K562 (cell line): ENCODE measurements at regions not wholly inside any gene's neighbourhood (a gene's known extent, or its start where the extent isn't known, plus 50 kb on each side); places are given as distances from the start of the nearest gene placed in this dataset.

Experiments used
- ATAC-seq: fragments of 200-7000 bp; cut with Tn5 transposase; 3 replicates; pipeline ENCODE4 v1.9.1; 2020; ENCODE audit warnings: moderate library complexity
- BruUV-seq: library from RNA; stranded (reverse); fragments of 400-500 nt; replicated peaks from 2 replicates; lab custom pipeline; 2021; lab: Mats Ljungman, UMichigan
- CTCF ChIA-PET: fragments of 300-600 bp; formaldehyde crosslinking; extraction: SDS; loops from one replicate; lab custom pipeline; 2021; ENCODE audit warnings: low intra/inter-chr PET ratio; lab: Yijun Ruan, JAX
- POLR2A ChIA-PET: fragments of 300-600, 350-650 bp; sonication (Branson Sonifier 250); formaldehyde crosslinking; extraction: SDS; loops from one replicate; lab custom pipeline; 2021; ENCODE audit warnings: antibody characterized with exemption, inconsistent platforms; lab: Yijun Ruan, JAX
- DNase-seq, 4 experiments: peaks; one replicate each; pipeline versions ENCODE4 v3.0.0 to v3.0.0-alpha.2; 2011 to 2018; ENCODE audit warnings: low spot score in 3 of 4, mixed read lengths in 3 of 4; ENCODE audit errors: extremely low read depth in 1 of 4
- FAIRE-seq: peaks from 2 replicates; lab custom pipeline; 2011; peaks lifted over from hg19 to GRCh38; lab: Jason Lieb, UNC
- H2AFZ ChIP-seq: 2 replicates; pipeline ENCODE4 v1.6.0; 2011; ENCODE audit warnings: low read depth, low read length, control low read depth, inconsistent platforms
- H3K27ac ChIP-seq: fragments of 200-600 bp; 3 replicates; pipeline ENCODE4 v1.8.0; 2011; ENCODE audit warnings: low read depth, mild to moderate bottlenecking, control low read depth, inconsistent platforms, low read length, moderate library complexity, mixed read lengths; ENCODE audit errors: extremely low read depth
- H3K27me3 ChIP-seq, 2 experiments: fragments of 300-600 bp in 1 of 2; 2 replicates in 1 of 2; 3 replicates in 1 of 2; pipeline versions ENCODE4 v1.6.0 to v1.8.0; 2011; ENCODE audit warnings: inconsistent platforms in 2 of 2, low read length in 2 of 2, mild to moderate bottlenecking in 1 of 2, mixed read lengths in 1 of 2, moderate library complexity in 1 of 2; ENCODE audit not compliant: control insufficient read depth in 2 of 2, insufficient read depth in 2 of 2
- H3K36me3 ChIP-seq: fragments of 300-600 bp; 3 replicates; pipeline ENCODE4 v1.8.0; 2011; ENCODE audit warnings: mild to moderate bottlenecking, low read length, inconsistent platforms; ENCODE audit not compliant: control insufficient read depth, insufficient read depth
- H3K4me1 ChIP-seq, 2 experiments: fragments of 200-600 bp in 1 of 2; replicated peaks in 1 of 2; 2 replicates in 1 of 2; 3 replicates in 1 of 2; pipeline versions ENCODE4 v1.5.1 to v1.8.0; 2011; ENCODE audit warnings: inconsistent platforms in 2 of 2, low read length in 2 of 2, mild to moderate bottlenecking in 1 of 2, mixed read lengths in 1 of 2, moderate library complexity in 1 of 2; ENCODE audit not compliant: control insufficient read depth in 2 of 2, insufficient read depth in 2 of 2
- H3K4me2 ChIP-seq: 2 replicates; pipeline ENCODE4 v1.6.1; 2011; ENCODE audit warnings: low read length, control low read depth, inconsistent platforms, mixed read lengths; ENCODE audit not compliant: insufficient read depth
- H3K4me3 ChIP-seq: fragments of 200-600 bp; sonication (generic), shearing (Covaris generic); 2 replicates; pipeline ENCODE4 v1.5.1; 2016; ENCODE audit warnings: control low read depth, inconsistent platforms
- H3K79me2 ChIP-seq: fragments of 200-600 bp; 3 replicates; pipeline ENCODE4 v1.8.0; 2011; ENCODE audit warnings: low read length, inconsistent platforms; ENCODE audit not compliant: control insufficient read depth, insufficient read depth
- H3K9ac ChIP-seq, 2 experiments: 2 replicates each; pipeline versions ENCODE4 v1.6.0 to v1.6.1; 2011; ENCODE audit warnings: low read depth in 2 of 2, low read length in 2 of 2, control low read depth in 1 of 2, inconsistent platforms in 1 of 2, mild to moderate bottlenecking in 1 of 2, mixed read lengths in 1 of 2; ENCODE audit not compliant: insufficient read depth in 1 of 2
- H3K9me1 ChIP-seq: one replicate; pipeline ENCODE4 v1.6.0; 2011; ENCODE audit warnings: inconsistent platforms, mild to moderate bottlenecking, low read length, moderate library complexity; ENCODE audit not compliant: control insufficient read depth, insufficient read depth
- H3K9me3 ChIP-seq: replicated peaks from 2 replicates; pipeline ENCODE4 v1.5.1; 2011; ENCODE audit warnings: low read depth, low read length, inconsistent platforms; ENCODE audit not compliant: control insufficient read depth, insufficient read depth
- H4K20me1 ChIP-seq: replicated peaks from 2 replicates; pipeline ENCODE4 v1.6.1; 2011; ENCODE audit warnings: low read length, inconsistent platforms, mixed read lengths; ENCODE audit not compliant: control insufficient read depth, insufficient read depth
- ASH1L ChIP-seq: fragments of 450-650 bp; IDR thresholded peaks from 2 replicates; pipeline ENCODE4 v1.6.1; 2018; ENCODE audit warnings: borderline replicate concordance, mild to moderate bottlenecking, low read depth; ENCODE audit not compliant: partially characterized antibody
- CBX3 ChIP-seq, 2 experiments: IDR thresholded peaks; 1 replicate in 1 of 2; 2 replicates in 1 of 2; pipeline ENCODE4 v1.6.1; 2012; ENCODE audit warnings: inconsistent platforms in 2 of 2, low read length in 2 of 2, borderline replicate concordance in 1 of 2, control low read depth in 1 of 2
- CBX8 ChIP-seq: fragments of 200-600 bp; sonication (generic); IDR thresholded peaks from 2 replicates; pipeline ENCODE4 v1.6.1; 2012; ENCODE audit warnings: borderline replicate concordance, mixed run types, low read depth, mild to moderate bottlenecking, moderate library complexity, mixed read lengths, low read length, control low read depth, inconsistent platforms; ENCODE audit not compliant: poor library complexity, severe bottlenecking; ENCODE audit errors: extremely low read depth
- HDAC8 ChIP-seq: fragments of 450-650 bp; IDR thresholded peaks from 2 replicates; pipeline ENCODE4 v1.6.1; 2016; ENCODE audit warnings: mild to moderate bottlenecking, missing genetic modification characterization, moderate library complexity, missing compliant biosample characterization
- KAT8 ChIP-seq: fragments of 450-650 bp; IDR thresholded peaks from 2 replicates; pipeline ENCODE4 v1.6.1; 2016; ENCODE audit warnings: low read depth, mild to moderate bottlenecking
- MTA1 ChIP-seq: fragments of 450-650 bp; IDR thresholded peaks from 2 replicates; pipeline ENCODE4 v1.6.1; 2017; ENCODE audit warnings: borderline replicate concordance
- PRMT5 ChIP-seq: sonication (generic); formaldehyde crosslinking; IDR thresholded peaks from 2 replicates; pipeline ENCODE4 v1.5.0; 2020; ENCODE audit warnings: missing genetic modification reagents
- PRPF4 ChIP-seq: fragments of 200-400 bp; formaldehyde crosslinking; IDR thresholded peaks from one replicate; pipeline ENCODE4 v1.6.1; 2017; ENCODE audit warnings: low read length, low read depth, mild to moderate bottlenecking; ENCODE audit not compliant: insufficient read depth, poor library complexity, severe bottlenecking
- PTBP1 ChIP-seq: fragments of 200-400 bp; formaldehyde crosslinking; IDR thresholded peaks from 2 replicates; pipeline ENCODE4 v1.6.1; 2017; ENCODE audit warnings: low read depth, low read length
- RBM17 ChIP-seq: fragments of 200-400 bp; formaldehyde crosslinking; IDR thresholded peaks from 2 replicates; pipeline ENCODE4 v1.6.1; 2017; ENCODE audit warnings: low read depth, mild to moderate bottlenecking, low read length, borderline replicate concordance
- RBM22 ChIP-seq: fragments of 200-400 bp; formaldehyde crosslinking; IDR thresholded peaks from 2 replicates; pipeline ENCODE4 v1.6.1; 2018; ENCODE audit warnings: low read length, low read depth; ENCODE audit not compliant: poor library complexity, severe bottlenecking
- RCOR1 ChIP-seq, 2 experiments: IDR thresholded peaks; 2 replicates each; pipeline ENCODE4 v1.6.1; 2012; ENCODE audit warnings: low read depth in 2 of 2, low read length in 2 of 2, borderline replicate concordance in 1 of 2, improper control_type of control experiment in 1 of 2
- ZNF586 ChIP-seq: fragments of 450-650 bp; formaldehyde crosslinking; conservative IDR thresholded peaks from 2 replicates; pipeline ENCODE4 v1.4.0; 2020; ENCODE audit warnings: mild to moderate bottlenecking, moderate library complexity
- in situ Hi-C: fragments of 300-500 bp; cut with MboI; formaldehyde crosslinking; loops from 4 replicates; pipeline ENCODE4 v1.15.0; 2018; ENCODE audit warnings: inconsistent platforms, mixed read lengths
- intact Hi-C: fragments of 100-400 bp; cut with micrococcal nuclease; formaldehyde crosslinking; loops from 2 replicates; pipeline ENCODE4 v1.14.2; 2022
- TF ChIP-seq, protein P1 (sequence below): fragments of 250-450 bp; sonication (Bioruptor Pico); IDR thresholded peaks from 2 replicates; pipeline ENCODE4 v1.8.0; 2021; ENCODE audit warnings: moderate library complexity, mild to moderate bottlenecking, inconsistent platforms
- TF ChIP-seq, protein P2 (sequence below): fragments of 250-450 bp; sonication (Bioruptor Pico); IDR thresholded peaks from 2 replicates; pipeline ENCODE4 v1.4.0; 2020; ENCODE audit warnings: mild to moderate bottlenecking
- TF ChIP-seq, protein P3 (sequence below): fragments of 250-450 bp; sonication (Bioruptor Pico); IDR thresholded peaks from 2 replicates; pipeline ENCODE4 v1.8.0; 2022; ENCODE audit warnings: inconsistent platforms
- TF ChIP-seq, protein P4 (sequence below): fragments of 450-650 bp; formaldehyde crosslinking; IDR thresholded peaks from 2 replicates; pipeline ENCODE4 v1.4.0; 2022; ENCODE audit warnings: missing genetic modification characterization

DNA sequence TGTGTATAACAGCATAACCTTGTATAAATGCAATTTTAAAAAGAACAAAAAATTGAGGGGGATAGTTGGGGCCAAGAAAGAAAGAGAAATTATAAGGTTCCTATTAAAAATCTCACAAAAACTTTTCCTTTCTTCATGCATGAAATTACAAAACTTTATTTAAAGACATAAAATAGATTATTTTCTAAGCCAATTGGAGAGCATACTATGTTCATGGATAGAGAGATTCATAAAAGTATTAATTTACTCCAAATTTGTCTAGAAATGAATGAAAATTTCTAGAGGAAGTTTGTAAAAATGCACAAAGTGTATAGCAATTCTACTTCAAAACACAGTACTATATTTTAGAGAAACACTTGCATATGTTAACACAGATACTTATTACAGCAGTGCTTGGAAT is 200.4 kb downstream of the PCSK1 start:
- TF ChIP-seq RBM22 = no peak
- TF ChIP-seq PRMT5 (CRISPR knock-in tag) = no peak
- TF ChIP-seq, protein P1, sequence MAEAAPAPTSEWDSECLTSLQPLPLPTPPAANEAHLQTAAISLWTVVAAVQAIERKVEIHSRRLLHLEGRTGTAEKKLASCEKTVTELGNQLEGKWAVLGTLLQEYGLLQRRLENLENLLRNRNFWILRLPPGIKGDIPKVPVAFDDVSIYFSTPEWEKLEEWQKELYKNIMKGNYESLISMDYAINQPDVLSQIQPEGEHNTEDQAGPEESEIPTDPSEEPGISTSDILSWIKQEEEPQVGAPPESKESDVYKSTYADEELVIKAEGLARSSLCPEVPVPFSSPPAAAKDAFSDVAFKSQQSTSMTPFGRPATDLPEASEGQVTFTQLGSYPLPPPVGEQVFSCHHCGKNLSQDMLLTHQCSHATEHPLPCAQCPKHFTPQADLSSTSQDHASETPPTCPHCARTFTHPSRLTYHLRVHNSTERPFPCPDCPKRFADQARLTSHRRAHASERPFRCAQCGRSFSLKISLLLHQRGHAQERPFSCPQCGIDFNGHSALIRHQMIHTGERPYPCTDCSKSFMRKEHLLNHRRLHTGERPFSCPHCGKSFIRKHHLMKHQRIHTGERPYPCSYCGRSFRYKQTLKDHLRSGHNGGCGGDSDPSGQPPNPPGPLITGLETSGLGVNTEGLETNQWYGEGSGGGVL (CRISPR knock-in tag) = no peak
- no peak for TF ChIP-seq CBX8
- no peak for TF ChIP-seq RBM17
- TF ChIP-seq MTA1 = no peak
- TF ChIP-seq, protein P2, sequence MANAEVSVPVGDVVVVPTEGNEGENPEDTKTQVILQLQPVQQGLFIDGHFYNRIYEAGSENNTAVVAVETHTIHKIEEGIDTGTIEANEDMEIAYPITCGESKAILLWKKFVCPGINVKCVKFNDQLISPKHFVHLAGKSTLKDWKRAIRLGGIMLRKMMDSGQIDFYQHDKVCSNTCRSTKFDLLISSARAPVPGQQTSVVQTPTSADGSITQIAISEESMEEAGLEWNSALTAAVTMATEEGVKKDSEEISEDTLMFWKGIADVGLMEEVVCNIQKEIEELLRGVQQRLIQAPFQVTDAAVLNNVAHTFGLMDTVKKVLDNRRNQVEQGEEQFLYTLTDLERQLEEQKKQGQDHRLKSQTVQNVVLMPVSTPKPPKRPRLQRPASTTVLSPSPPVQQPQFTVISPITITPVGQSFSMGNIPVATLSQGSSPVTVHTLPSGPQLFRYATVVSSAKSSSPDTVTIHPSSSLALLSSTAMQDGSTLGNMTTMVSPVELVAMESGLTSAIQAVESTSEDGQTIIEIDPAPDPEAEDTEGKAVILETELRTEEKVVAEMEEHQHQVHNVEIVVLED (CRISPR knock-in tag) = no peak
- TF ChIP-seq, protein P3, sequence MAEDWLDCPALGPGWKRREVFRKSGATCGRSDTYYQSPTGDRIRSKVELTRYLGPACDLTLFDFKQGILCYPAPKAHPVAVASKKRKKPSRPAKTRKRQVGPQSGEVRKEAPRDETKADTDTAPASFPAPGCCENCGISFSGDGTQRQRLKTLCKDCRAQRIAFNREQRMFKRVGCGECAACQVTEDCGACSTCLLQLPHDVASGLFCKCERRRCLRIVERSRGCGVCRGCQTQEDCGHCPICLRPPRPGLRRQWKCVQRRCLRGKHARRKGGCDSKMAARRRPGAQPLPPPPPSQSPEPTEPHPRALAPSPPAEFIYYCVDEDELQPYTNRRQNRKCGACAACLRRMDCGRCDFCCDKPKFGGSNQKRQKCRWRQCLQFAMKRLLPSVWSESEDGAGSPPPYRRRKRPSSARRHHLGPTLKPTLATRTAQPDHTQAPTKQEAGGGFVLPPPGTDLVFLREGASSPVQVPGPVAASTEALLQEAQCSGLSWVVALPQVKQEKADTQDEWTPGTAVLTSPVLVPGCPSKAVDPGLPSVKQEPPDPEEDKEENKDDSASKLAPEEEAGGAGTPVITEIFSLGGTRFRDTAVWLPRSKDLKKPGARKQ (CRISPR knock-in tag) = no peak
- no peak for TF ChIP-seq KAT8
- TF ChIP-seq ZNF586 = no peak
- TF ChIP-seq PTBP1 = no peak
- no peak for TF ChIP-seq CBX3 (IDR thresholded peaks at IDR 0.05; ENCODE audit: borderline replicate concordance in 1 of 2, low read length in 2 of 2)
- no peak for TF ChIP-seq ASH1L
- TF ChIP-seq, protein P4, sequence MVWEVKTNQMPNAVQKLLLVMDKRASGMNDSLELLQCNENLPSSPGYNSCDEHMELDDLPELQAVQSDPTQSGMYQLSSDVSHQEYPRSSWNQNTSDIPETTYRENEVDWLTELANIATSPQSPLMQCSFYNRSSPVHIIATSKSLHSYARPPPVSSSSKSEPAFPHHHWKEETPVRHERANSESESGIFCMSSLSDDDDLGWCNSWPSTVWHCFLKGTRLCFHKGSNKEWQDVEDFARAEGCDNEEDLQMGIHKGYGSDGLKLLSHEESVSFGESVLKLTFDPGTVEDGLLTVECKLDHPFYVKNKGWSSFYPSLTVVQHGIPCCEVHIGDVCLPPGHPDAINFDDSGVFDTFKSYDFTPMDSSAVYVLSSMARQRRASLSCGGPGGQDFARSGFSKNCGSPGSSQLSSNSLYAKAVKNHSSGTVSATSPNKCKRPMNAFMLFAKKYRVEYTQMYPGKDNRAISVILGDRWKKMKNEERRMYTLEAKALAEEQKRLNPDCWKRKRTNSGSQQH = no peak
- no peak for TF ChIP-seq PRPF4
- no peak for TF ChIP-seq HDAC8 (tag)
- TF ChIP-seq RCOR1 (IDR thresholded peaks at IDR 0.05; ENCODE audit: borderline replicate concordance in 1 of 2, low read depth in 2 of 2, low read length in 2 of 2) = no peak
- DNase-seq (no peak), ATAC-seq (no peak), FAIRE-seq (no peak)
- no peaks in the 10 kb centered on the region for H3K79me2 ChIP-seq
- H3K4me2 ChIP-seq = no peak overlapping the region
- H3K9me1 ChIP-seq = no peaks in the 10 kb centered on the region
- H3K36me3 ChIP-seq = no peaks in the 10 kb centered on the region
- no peak overlapping the region for H3K9ac ChIP-seq
- no peaks in the 10 kb centered on the region for H3K4me1 ChIP-seq
- H3K9me3 ChIP-seq = no peaks in the 10 kb centered on the region
- H3K4me3 ChIP-seq = no peak overlapping the region
- H4K20me1 ChIP-seq = no peaks in the 10 kb centered on the region
- H2AFZ ChIP-seq = no peak overlapping the region
- in situ Hi-C loops = no loop called here
- intact Hi-C loops = no loop called here
- H3K27me3 ChIP-seq = no peaks in the 10 kb centered on the region
- CTCF ChIA-PET = no interaction called here
- no TSS peak for BruUV-seq
- POLR2A ChIA-PET = no interaction called here
- H3K27ac ChIP-seq = no peak overlapping the region
